ENCODE measurements at regions not wholly inside any gene's neighbourhood (a gene's known extent, or its start where the extent isn't known, plus 50 kb on each side); places are given as distances from the start of the nearest gene placed in this dataset.

GRCh38 chr12:92339198-92339821, 193.7 kb upstream of the BTG1 start:
- TF ChIP-seq GATA2 (IDR thresholded peaks at IDR 0.05; ENCODE audit: low read depth, low read length) (no peak), GATA3 (IDR thresholded peaks at IDR 0.05; ENCODE audit: low read depth, low read length) (no peak)

DNA sequence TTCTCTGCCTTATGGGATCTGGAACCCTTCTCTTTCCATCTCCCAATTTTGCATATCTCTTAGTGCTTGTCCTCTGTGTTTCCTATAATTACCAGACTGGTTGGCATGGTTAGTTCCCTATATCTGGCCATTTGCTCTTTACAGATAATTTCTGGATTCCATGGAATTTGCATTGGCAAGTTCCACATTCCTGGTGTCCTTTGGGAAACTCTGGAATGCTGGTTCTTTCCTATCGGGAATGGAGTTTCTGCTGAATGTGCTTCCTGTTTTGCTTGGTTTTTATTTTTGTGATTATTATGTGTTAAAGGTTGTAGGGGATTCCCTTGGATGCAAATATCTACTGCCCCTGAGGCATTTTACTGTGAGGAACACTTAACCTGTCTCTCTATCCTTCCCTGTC, 193.0 kb upstream of the BTG1 start:
- TF ChIP-seq GATA3 (IDR thresholded peaks at IDR 0.05; ENCODE audit: low read depth, low read length) (no peak), GATA2 (IDR thresholded peaks at IDR 0.05; ENCODE audit: low read depth, low read length) (no peak)

GRCh38 chr12:92338102-92338501, 192.5 kb upstream of the BTG1 start:
- TF ChIP-seq GATA3 (IDR thresholded peaks at IDR 0.05; ENCODE audit: low read depth, low read length) = no peak
- TF ChIP-seq GATA2 (IDR thresholded peaks at IDR 0.05; ENCODE audit: low read depth, low read length) = no peak

- TF ChIP-seq GATA3 (IDR thresholded peaks at IDR 0.05; ENCODE audit: low read depth, low read length) (no peak), GATA2 (IDR thresholded peaks at IDR 0.05; ENCODE audit: low read depth, low read length) (no peak)
These were observed 191.5 kb upstream of the BTG1 start for GRCh38 chr12:92337128-92337527.

DNA sequence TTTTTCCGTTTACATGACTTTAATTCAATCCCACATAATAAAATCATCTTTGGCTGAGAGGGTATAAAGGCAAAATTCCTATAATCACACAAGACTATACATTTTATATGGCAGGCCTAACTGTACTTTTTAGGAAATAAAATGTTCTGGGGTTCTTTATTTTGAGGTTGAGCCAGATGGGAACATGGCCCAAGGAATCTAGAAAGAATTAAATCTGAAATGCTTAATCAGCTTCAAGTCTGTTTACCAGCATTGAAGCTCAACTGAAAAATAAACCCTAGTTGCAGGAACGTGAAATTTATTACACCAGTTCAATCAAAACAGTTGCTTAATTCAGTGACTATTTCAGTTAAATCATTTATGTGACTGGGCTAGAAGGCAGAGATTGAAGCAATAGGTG, 191.0 kb upstream of the BTG1 start:
- TF ChIP-seq GATA2 (IDR thresholded peaks at IDR 0.05; ENCODE audit: low read depth, low read length) (no peak), GATA3 (IDR thresholded peaks at IDR 0.05; ENCODE audit: low read depth, low read length) (no peak)

GRCh38 chr12:92335831-92336230, 190.2 kb upstream of the BTG1 start:
- TF ChIP-seq GATA3 (IDR thresholded peaks at IDR 0.05; ENCODE audit: low read depth, low read length) (no peak), GATA2 (IDR thresholded peaks at IDR 0.05; ENCODE audit: low read depth, low read length) (no peak)

- TF ChIP-seq GATA2 (IDR thresholded peaks at IDR 0.05; ENCODE audit: low read depth, low read length) (no peak), GATA3 (IDR thresholded peaks at IDR 0.05; ENCODE audit: low read depth, low read length) (no peak)
These were observed 188.9 kb upstream of the BTG1 start for GRCh38 chr12:92334552-92334951.

- TF ChIP-seq GATA3 (IDR thresholded peaks at IDR 0.05; ENCODE audit: low read depth, low read length) (no peak), GATA2 (IDR thresholded peaks at IDR 0.05; ENCODE audit: low read depth, low read length) (no peak)
These were observed 186.9 kb upstream of the BTG1 start for GRCh38 chr12:92332552-92332951.

DNA sequence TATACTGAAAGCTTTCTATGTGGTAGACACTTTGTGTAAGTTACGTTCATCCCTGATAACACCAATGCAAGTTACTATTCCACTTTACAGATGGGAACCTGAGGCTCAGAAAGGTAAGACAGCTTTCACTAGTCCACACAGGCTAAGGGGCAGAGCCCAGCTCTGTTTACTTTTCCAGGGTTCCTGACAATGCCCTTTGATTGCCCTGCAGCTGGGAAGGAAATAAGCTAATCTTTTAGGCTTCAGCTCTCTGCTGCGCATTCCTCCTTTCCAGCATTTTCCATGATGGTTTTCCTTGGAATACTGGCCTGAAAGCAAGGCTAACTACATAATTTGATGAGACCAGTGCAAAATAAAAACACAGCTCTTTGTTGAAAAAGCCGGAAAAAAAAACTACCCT, 185.7 kb upstream of the BTG1 start:
- no peak for TF ChIP-seq GATA3 (IDR thresholded peaks at IDR 0.05; ENCODE audit: low read depth, low read length)
- no peak for TF ChIP-seq GATA2 (IDR thresholded peaks at IDR 0.05; ENCODE audit: low read depth, low read length)

- TF ChIP-seq GATA2 (IDR thresholded peaks at IDR 0.05; ENCODE audit: low read depth, low read length) = no peak
- no peak for TF ChIP-seq GATA3 (IDR thresholded peaks at IDR 0.05; ENCODE audit: low read depth, low read length)
These were observed 185.0 kb upstream of the BTG1 start for GRCh38 chr12:92330654-92331053.

GRCh38 chr12:92326877-92327276, 181.2 kb upstream of the BTG1 start:
- TF ChIP-seq GATA2 (IDR thresholded peaks at IDR 0.05; ENCODE audit: low read depth, low read length) (no peak), GATA3 (IDR thresholded peaks at IDR 0.05; ENCODE audit: low read depth, low read length) (no peak)

DNA sequence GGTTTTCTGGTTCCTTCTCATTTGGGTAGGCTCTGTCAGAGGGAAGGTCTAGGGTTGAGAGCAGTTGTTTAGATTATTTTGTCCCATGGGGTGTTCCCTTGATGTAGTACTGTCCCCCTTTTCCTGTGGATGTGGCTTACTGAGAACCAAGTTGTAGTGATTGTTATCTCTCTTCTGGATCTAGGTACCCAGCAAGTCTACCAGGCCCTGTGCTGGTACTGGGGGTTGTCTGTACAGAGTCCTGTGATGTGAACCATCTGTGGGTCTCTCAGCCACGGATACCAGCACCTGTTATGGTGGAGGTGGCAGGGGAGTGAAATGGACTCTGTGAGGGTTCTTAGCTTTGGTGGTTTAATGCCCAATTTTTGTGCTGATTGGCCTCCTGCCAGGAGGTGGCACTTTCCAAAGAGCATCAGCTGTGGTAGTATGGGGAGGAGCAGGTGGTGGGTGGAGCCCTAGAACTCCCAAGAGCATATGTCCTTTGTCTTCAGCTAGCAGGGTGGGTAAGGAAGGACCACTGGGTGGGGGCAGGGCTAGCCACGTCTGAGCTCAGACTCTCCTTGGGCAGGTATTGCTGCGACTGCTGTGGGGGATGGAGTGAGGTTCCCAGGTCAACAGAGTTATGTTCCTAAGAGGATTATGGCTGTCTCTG, 179.3 kb upstream of the BTG1 start:
- TF ChIP-seq GATA3 (IDR thresholded peaks at IDR 0.05; ENCODE audit: low read depth, low read length) (no peak), GATA2 (IDR thresholded peaks at IDR 0.05; ENCODE audit: low read depth, low read length) (no peak)

GRCh38 chr12:92312463-92312964, 166.9 kb upstream of the BTG1 start:
- TF ChIP-seq GATA3 (IDR thresholded peaks at IDR 0.05; ENCODE audit: low read depth, low read length) (no peak), GATA2 (IDR thresholded peaks at IDR 0.05; ENCODE audit: low read depth, low read length) (no peak)

- TF ChIP-seq GATA2 (IDR thresholded peaks at IDR 0.05; ENCODE audit: low read depth, low read length) (no peak), GATA3 (IDR thresholded peaks at IDR 0.05; ENCODE audit: low read depth, low read length) (no peak)
These were observed 158.9 kb upstream of the BTG1 start for GRCh38 chr12:92304371-92305055.
